HG02938 (cell line): ENCODE measurements at regions not wholly inside any gene's neighbourhood (a gene's known extent, or its start where the extent isn't known, plus 50 kb on each side); places are given as distances from the start of the nearest gene placed in this dataset.
"Not testable (repeated sequence)": the region's sequence is repeated elsewhere in the genome, so short reads cannot be mapped to it uniquely, and the experiment has no call there.

Source experiments
- ATAC-seq: cut with Tn5 transposase; IDR thresholded peaks from one replicate; pipeline ENCODE4 v1.9.1; 2021; ENCODE audit warnings: mild to moderate bottlenecking, moderate library complexity; ENCODE audit not compliant: unreplicated experiment

- no peak for ATAC-seq
Measured at GRCh38 chr4:151559595-151559994, 150.6 kb downstream of the FHIP1A start.

- no peak for ATAC-seq
Measured at GRCh38 chr4:151561551-151562256, 152.7 kb downstream of the FHIP1A start.

GRCh38 chr4:151563194-151563593 is 154.2 kb downstream of the FHIP1A start:
- ATAC-seq, result no peak

GRCh38 chr4:151564321-151564720 is 155.3 kb downstream of the FHIP1A start:
- no peak for ATAC-seq

- no peak for ATAC-seq
Measured at GRCh38 chr4:151565583-151565982, 156.6 kb downstream of the FHIP1A start.

GRCh38 chr4:151566053-151566452 is 157.1 kb downstream of the FHIP1A start:
- ATAC-seq, result no peak

- ATAC-seq, result peak; percentile 77
Measured at GRCh38 chr4:151567056-151567455, 158.1 kb downstream of the FHIP1A start.

- ATAC-seq, result no peak
Measured at GRCh38 chr4:151568966-151569365, 160.0 kb downstream of the FHIP1A start.

- no peak for ATAC-seq
Measured at GRCh38 chr4:151569650-151570049, 160.7 kb downstream of the FHIP1A start.

- no peak for ATAC-seq
Measured at GRCh38 chr4:151573474-151573873, 164.5 kb downstream of the FHIP1A start.

- ATAC-seq, result no peak
Measured at GRCh38 chr4:151573945-151574344, 165.0 kb downstream of the FHIP1A start.

GRCh38 chr4:151574968-151575367 is 166.0 kb downstream of the FHIP1A start:
- no peak for ATAC-seq

GRCh38 chr4:151575646-151576045 is 166.7 kb downstream of the FHIP1A start:
- no peak for ATAC-seq

- ATAC-seq, result no peak
Measured at GRCh38 chr4:151576627-151577026, 167.7 kb downstream of the FHIP1A start.

- ATAC-seq, result no peak
Measured at GRCh38 chr4:151581570-151581969, 172.6 kb downstream of the FHIP1A start.

GRCh38 chr4:151582098-151582497 is 173.1 kb downstream of the FHIP1A start:
- ATAC-seq, result no peak

GRCh38 chr4:151583157-151583914 is 174.4 kb downstream of the FHIP1A start:
- no peak for ATAC-seq

- ATAC-seq, result no peak
Measured at GRCh38 chr4:151584101-151584500, 175.1 kb downstream of the FHIP1A start.

- ATAC-seq, result not testable (repeated sequence)
Measured at GRCh38 chr4:151595629-151596028, 165.2 kb downstream of the GATB start.

- ATAC-seq, result not testable (repeated sequence)
Measured at GRCh38 chr4:151597691-151598090, 163.1 kb downstream of the GATB start.

GRCh38 chr4:151599863-151600262 is 160.9 kb downstream of the GATB start:
- no peak for ATAC-seq

- ATAC-seq, result no peak
Measured at GRCh38 chr4:151600432-151600831, 160.4 kb downstream of the GATB start.
